OCI-LY7 (cell line): ENCODE measurements at regions not wholly inside any gene's neighbourhood (a gene's known extent, or its start where the extent isn't known, plus 50 kb on each side); places are given as distances from the start of the nearest gene placed in this dataset.
A peak's percentile ranks its signal among the peaks of the same experiment; 100 is the strongest.

ENCODE experiments used
- BruUV-seq: library from RNA; stranded (reverse); fragments of 400-500 nt; replicated peaks from 2 replicates; lab custom pipeline; 2021; lab: Mats Ljungman, UMichigan
- CTCF ChIA-PET: fragments of 300-600 bp; sonication (Branson Sonifier 250); formaldehyde crosslinking; loops from one replicate; lab custom pipeline; 2022; ENCODE audit warnings: antibody characterized with exemption; ENCODE audit not compliant: unreplicated experiment; lab: Charles Lee
- POLR2A ChIA-PET: fragments of 300-600 bp; sonication (Branson Sonifier 250); formaldehyde crosslinking; loops from one replicate; lab custom pipeline; 2022; ENCODE audit warnings: antibody characterized with exemption; lab: Charles Lee
- DNase-seq: peaks from one replicate; pipeline ENCODE4 v3.0.0-alpha.2; 2015; ENCODE audit warnings: low spot score
- H2AFZ ChIP-seq: fragments of 200-600 bp; sonication (generic), shearing (Covaris generic); 2 replicates; pipeline ENCODE4 v1.6.1; 2014; ENCODE audit warnings: mild to moderate bottlenecking, antibody characterized with exemption, low read length, moderate library complexity
- H3K27ac ChIP-seq: fragments of 200-600 bp; sonication (generic); 2 replicates; pipeline ENCODE4 v1.5.1; 2014; ENCODE audit warnings: mixed run types, low read depth, mild to moderate bottlenecking, moderate library complexity, low read length, inconsistent platforms; ENCODE audit not compliant: poor library complexity, severe bottlenecking
- H3K36me3 ChIP-seq: fragments of 200-600 bp; sonication (generic); 2 replicates; pipeline ENCODE4 v1.6.1; 2014; ENCODE audit warnings: mild to moderate bottlenecking, antibody characterized with exemption, low read length, moderate library complexity, mixed read lengths; ENCODE audit not compliant: insufficient read depth
- H3K4me1 ChIP-seq: fragments of 200-600 bp; sonication (generic); 2 replicates; pipeline ENCODE4 v1.5.1; 2014; ENCODE audit warnings: mild to moderate bottlenecking, low read length; ENCODE audit not compliant: insufficient read depth, poor library complexity, severe bottlenecking
- H3K4me2 ChIP-seq: fragments of 200-600 bp; sonication (generic); 2 replicates; pipeline ENCODE4 v1.6.1; 2014; ENCODE audit warnings: mild to moderate bottlenecking, low read length
- H3K4me3 ChIP-seq: fragments of 200-600 bp; sonication (generic); 2 replicates; pipeline ENCODE4 v1.5.1; 2014; ENCODE audit warnings: mild to moderate bottlenecking, low read depth, low read length; ENCODE audit not compliant: poor library complexity, severe bottlenecking
- H3K79me2 ChIP-seq: fragments of 200-600 bp; sonication (generic); 2 replicates; pipeline ENCODE4 v1.6.1; 2016; ENCODE audit warnings: low read depth, mild to moderate bottlenecking, low read length, moderate library complexity, mixed read lengths; ENCODE audit not compliant: insufficient read depth
- H3K9me2 ChIP-seq: fragments of 200-600 bp; sonication (generic); 2 replicates; pipeline ENCODE4 v1.6.1; 2016; ENCODE audit warnings: mild to moderate bottlenecking, low read length, mixed read lengths; ENCODE audit not compliant: insufficient read depth
- H3K9me3 ChIP-seq: fragments of 200-600 bp; sonication (generic); 2 replicates; pipeline ENCODE4 v1.6.1; 2014; ENCODE audit warnings: mild to moderate bottlenecking, mixed run types, low read length, mixed read lengths
- H4K20me1 ChIP-seq: fragments of 200-600 bp; sonication (generic); 2 replicates; pipeline ENCODE4 v1.6.1; 2014; ENCODE audit warnings: mild to moderate bottlenecking, antibody characterized with exemption, low read length, moderate library complexity, mixed read lengths; ENCODE audit not compliant: insufficient read depth
- EZH2phosphoT487 ChIP-seq: fragments of 200-600 bp; sonication (generic); IDR thresholded peaks from 2 replicates; pipeline ENCODE4 v1.6.1; 2018; ENCODE audit warnings: low read depth, borderline replicate concordance, mild to moderate bottlenecking, mixed run types, antibody characterized with exemption, low read length, moderate library complexity, mixed read lengths
- intact Hi-C: fragments of 100-400 bp; cut with micrococcal nuclease; formaldehyde crosslinking; loops from one replicate; pipeline ENCODE4 v1.10.0; 2022; ENCODE audit not compliant: unreplicated experiment
- TF ChIP-seq, protein P1 (sequence below): fragments of 200-600 bp; sonication (generic); conservative IDR thresholded peaks from 2 replicates; pipeline ENCODE4 v1.5.1; 2014; ENCODE audit warnings: mild to moderate bottlenecking, antibody characterized with exemption, low read length, moderate library complexity, mixed read lengths

DNA sequence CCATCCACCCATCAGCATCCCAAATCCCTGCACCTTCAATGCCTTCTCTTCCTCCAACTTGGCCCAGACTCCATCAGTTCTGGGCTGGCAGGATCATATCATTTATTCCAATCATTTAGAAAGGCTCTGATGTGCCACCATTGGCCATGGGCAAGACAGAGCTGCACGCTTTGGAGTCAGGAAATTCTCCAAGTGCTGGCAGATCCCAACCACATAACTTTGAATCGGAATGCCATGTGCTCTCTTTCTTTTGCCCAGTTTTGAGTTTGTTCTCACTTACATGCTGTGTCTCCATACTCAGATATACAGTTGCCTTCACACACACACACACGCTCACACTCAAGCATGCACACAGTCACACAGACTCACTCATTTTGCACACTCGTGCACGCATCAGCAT is 85.7 kb upstream of the GHITM start:
- Histone ChIP-seq H3K27ac (no peak overlapping the region), H3K36me3 (no peaks in the 10 kb centered on the region), H3K4me2 (no peak overlapping the region), H3K79me2 (no peaks in the 10 kb centered on the region), H3K9me3 (no peaks in the 10 kb centered on the region), H3K4me1 (no peaks in the 10 kb centered on the region), H4K20me1 (no peaks in the 10 kb centered on the region), H3K4me3 (no peak overlapping the region), H3K9me2 (no peaks in the 10 kb centered on the region), H2AFZ (no peak overlapping the region)
- no TSS peak for BruUV-seq
- ChIA-PET CTCF (no interaction called here), POLR2A (no interaction called here)
- intact Hi-C loops, result no loop called here
- TF ChIP-seq, protein P1, sequence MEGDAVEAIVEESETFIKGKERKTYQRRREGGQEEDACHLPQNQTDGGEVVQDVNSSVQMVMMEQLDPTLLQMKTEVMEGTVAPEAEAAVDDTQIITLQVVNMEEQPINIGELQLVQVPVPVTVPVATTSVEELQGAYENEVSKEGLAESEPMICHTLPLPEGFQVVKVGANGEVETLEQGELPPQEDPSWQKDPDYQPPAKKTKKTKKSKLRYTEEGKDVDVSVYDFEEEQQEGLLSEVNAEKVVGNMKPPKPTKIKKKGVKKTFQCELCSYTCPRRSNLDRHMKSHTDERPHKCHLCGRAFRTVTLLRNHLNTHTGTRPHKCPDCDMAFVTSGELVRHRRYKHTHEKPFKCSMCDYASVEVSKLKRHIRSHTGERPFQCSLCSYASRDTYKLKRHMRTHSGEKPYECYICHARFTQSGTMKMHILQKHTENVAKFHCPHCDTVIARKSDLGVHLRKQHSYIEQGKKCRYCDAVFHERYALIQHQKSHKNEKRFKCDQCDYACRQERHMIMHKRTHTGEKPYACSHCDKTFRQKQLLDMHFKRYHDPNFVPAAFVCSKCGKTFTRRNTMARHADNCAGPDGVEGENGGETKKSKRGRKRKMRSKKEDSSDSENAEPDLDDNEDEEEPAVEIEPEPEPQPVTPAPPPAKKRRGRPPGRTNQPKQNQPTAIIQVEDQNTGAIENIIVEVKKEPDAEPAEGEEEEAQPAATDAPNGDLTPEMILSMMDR, result no peak
- no peak for TF ChIP-seq EZH2phosphoT487
- DNase-seq, result no peak

DNA sequence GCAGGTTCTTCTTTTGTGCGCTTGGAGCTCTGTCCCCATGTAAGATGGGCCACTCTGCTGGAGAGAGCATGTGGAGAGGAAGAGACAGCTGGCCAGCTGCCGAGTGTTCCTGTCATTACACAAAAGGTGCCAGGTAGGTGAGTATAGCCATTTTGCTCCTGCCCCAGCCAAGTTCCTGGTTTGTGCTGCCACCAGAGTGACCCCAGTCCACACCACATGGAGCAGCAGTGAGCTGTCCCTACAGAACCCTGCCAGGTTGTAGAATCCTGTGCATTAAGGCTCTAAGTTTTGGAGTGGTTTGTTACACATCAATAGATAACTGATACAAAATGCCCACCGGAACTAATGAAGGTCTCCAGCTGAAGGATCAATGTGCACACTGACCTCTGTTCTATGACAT is 84.6 kb upstream of the GHITM start:
- CTCF ChIA-PET, result no interaction called here

DNA sequence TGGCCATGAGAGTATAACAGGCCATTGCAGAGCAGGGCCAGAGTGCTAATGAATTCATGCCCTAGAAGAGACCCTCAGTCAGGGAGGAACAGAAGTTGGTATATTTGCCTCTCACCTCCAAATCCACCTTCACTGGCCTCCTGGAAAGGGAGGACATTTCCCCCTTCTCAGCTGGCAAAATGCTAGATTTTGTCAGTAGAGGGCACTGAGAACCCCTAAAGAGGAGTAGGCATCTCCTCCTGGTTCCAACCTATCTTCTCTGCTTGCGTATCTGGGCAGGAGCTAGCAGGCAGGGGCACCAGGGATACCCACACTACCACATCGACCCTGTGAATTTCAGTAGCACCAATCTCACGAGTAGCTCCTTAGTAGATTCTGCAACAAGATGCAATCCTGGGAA is 79.8 kb upstream of the GHITM start:
- POLR2A ChIA-PET, result interaction anchor here (0.7 kb wide), 1 partner anchor 360 kb away, joined by 3 read pairs; no protein-coding TSS in a partner anchor
- no peaks in the 10 kb centered on the region for H3K79me2 ChIP-seq
- BruUV-seq, result no TSS peak
- no peak overlapping the region for H3K4me2 ChIP-seq
- H3K4me1 ChIP-seq, result no peaks in the 10 kb centered on the region
- intact Hi-C loops, result no loop called here
- CTCF ChIA-PET, result no interaction called here
- H3K9me3 ChIP-seq, result no peaks in the 10 kb centered on the region
- H3K9me2 ChIP-seq, result no peaks in the 10 kb centered on the region
- DNase-seq, result no peak
- H3K4me3 ChIP-seq, result no peak overlapping the region
- no peaks in the 10 kb centered on the region for H4K20me1 ChIP-seq
- no peak overlapping the region for H2AFZ ChIP-seq
- H3K36me3 ChIP-seq, result no peaks in the 10 kb centered on the region
- H3K27ac ChIP-seq, result no peak overlapping the region
- TF ChIP-seq EZH2phosphoT487, result no peak
- TF ChIP-seq, protein P1, result peak; percentile 37; the same call in 1 of the 2 replicates

More for the DNA sequence above, 84.6 kb upstream of the GHITM start:
- no peaks in the 10 kb centered on the region for H3K36me3 ChIP-seq
- no TSS peak for BruUV-seq
- POLR2A ChIA-PET, result no interaction called here
- H3K9me3 ChIP-seq, result no peaks in the 10 kb centered on the region
- no peaks in the 10 kb centered on the region for H3K79me2 ChIP-seq
- intact Hi-C loops, result no loop called here
- no peak overlapping the region for H3K4me2 ChIP-seq
- H3K4me3 ChIP-seq, result no peak overlapping the region
- no peak overlapping the region for H2AFZ ChIP-seq
- H4K20me1 ChIP-seq, result no peaks in the 10 kb centered on the region
- TF ChIP-seq EZH2phosphoT487, result no peak
- TF ChIP-seq, protein P1, result no peak
- no peak for DNase-seq
- H3K27ac ChIP-seq, result no peak overlapping the region
- H3K4me1 ChIP-seq, result no peaks in the 10 kb centered on the region
- H3K9me2 ChIP-seq, result no peaks in the 10 kb centered on the region
